Hepatocyte (in vitro differentiated cells): ENCODE measurements at regions not wholly inside any gene's neighbourhood (a gene's known extent, or its start where the extent isn't known, plus 50 kb on each side); places are given as distances from the start of the nearest gene placed in this dataset.

Source experiments
- DNase-seq: peaks from one replicate; pipeline ENCODE4 v3.0.0-alpha.2; 2016; ENCODE audit warnings: low spot score
- H2AFZ ChIP-seq: fragments of 200-600 bp; sonication (generic); 2 replicates; pipeline ENCODE4 v1.6.0; 2016; ENCODE audit warnings: antibody characterized with exemption, mild to moderate bottlenecking
- H3K27ac ChIP-seq: fragments of 200-600 bp; sonication (generic); 2 replicates; pipeline ENCODE4 v1.5.1; 2016; ENCODE audit warnings: mild to moderate bottlenecking
- H3K27me3 ChIP-seq: fragments of 200-600 bp; sonication (generic); 2 replicates; pipeline ENCODE4 v1.6.1; 2016
- H3K36me3 ChIP-seq: fragments of 200-600 bp; sonication (generic); replicated peaks from 2 replicates; pipeline ENCODE4 v1.5.1; 2016; ENCODE audit warnings: low read depth; ENCODE audit not compliant: insufficient read depth
- H3K4me1 ChIP-seq: fragments of 200-600 bp; sonication (generic); 2 replicates; pipeline ENCODE4 v1.5.1; 2016; ENCODE audit warnings: mild to moderate bottlenecking, moderate library complexity; ENCODE audit not compliant: insufficient read depth
- H3K4me2 ChIP-seq: fragments of 200-600 bp; sonication (generic); 2 replicates; pipeline ENCODE4 v1.6.0; 2016
- H3K4me3 ChIP-seq: fragments of 200-600 bp; sonication (generic); 2 replicates; pipeline ENCODE4 v1.5.1; 2016; ENCODE audit warnings: mild to moderate bottlenecking
- H3K79me2 ChIP-seq: fragments of 200-600 bp; sonication (generic); 2 replicates; pipeline ENCODE4 v1.6.0; 2017; ENCODE audit warnings: mild to moderate bottlenecking
- H3K9me2 ChIP-seq: fragments of 200-600 bp; sonication (generic); replicated peaks from 2 replicates; pipeline ENCODE4 v1.6.0; 2017; ENCODE audit warnings: mild to moderate bottlenecking; ENCODE audit not compliant: insufficient read depth
- H3K9me3 ChIP-seq: fragments of 200-600 bp; sonication (generic); 2 replicates; pipeline ENCODE4 v1.5.1; 2016; ENCODE audit warnings: low read depth, mild to moderate bottlenecking
- H4K20me1 ChIP-seq: fragments of 200-600 bp; sonication (generic); 2 replicates; pipeline ENCODE4 v1.6.0; 2016; ENCODE audit warnings: mild to moderate bottlenecking; ENCODE audit not compliant: insufficient read depth, poor library complexity, severe bottlenecking
- CTCF ChIP-seq: fragments of 200-600 bp; sonication (generic); IDR thresholded peaks from 2 replicates; pipeline ENCODE4 v1.5.1; 2016; ENCODE audit warnings: antibody characterized with exemption, mild to moderate bottlenecking; ENCODE audit not compliant: poor library complexity
- EZH2 ChIP-seq: fragments of 200-600 bp; sonication (generic); IDR thresholded peaks from 2 replicates; pipeline ENCODE4 v1.6.1; 2016; ENCODE audit warnings: antibody characterized with exemption, mild to moderate bottlenecking, borderline replicate concordance
- EZH2phosphoT487 ChIP-seq: fragments of 200-600 bp; sonication (generic); IDR thresholded peaks from one replicate; pipeline ENCODE4 v1.6.1; 2018; ENCODE audit warnings: antibody characterized with exemption, mild to moderate bottlenecking, low read depth, moderate library complexity; ENCODE audit not compliant: unreplicated experiment, severe bottlenecking
- WGBS: methylation state at CpG from one replicate; pipeline ENCODE4 v1.1.6; 2016; ENCODE audit warnings: low lambda C conversion rate; ENCODE audit errors: missing lambda C conversion rate; 5-methylcytosine and 5-hydroxymethylcytosine counted together

- no peak overlapping the region for H3K27ac ChIP-seq
- WGBS: no CpG with 5 or more reads among the region's 3 CpGs
- TF ChIP-seq CTCF: no peak
- TF ChIP-seq EZH2: no peak
- TF ChIP-seq EZH2phosphoT487: no peak
These were observed 222.5 kb downstream of the IRF8 start for GRCh38 chr16:86121374-86122010.

GRCh38 chr16:86122681-86123342, 223.8 kb downstream of the IRF8 start:
- Histone ChIP-seq H3K4me1 (peaks cover 26% of the 10 kb centered on the region), H3K4me2 (no peak overlapping the region), H3K36me3 (no peaks in the 10 kb centered on the region), H3K27me3 (no peaks in the 10 kb centered on the region), H3K9me2 (no peaks in the 10 kb centered on the region), H3K27ac (no peak overlapping the region), H4K20me1 (no peaks in the 10 kb centered on the region), H3K9me3 (no peaks in the 10 kb centered on the region), H3K79me2 (no peaks in the 10 kb centered on the region), H3K4me3 (no peak overlapping the region), H2AFZ (no peak overlapping the region)
- no peak for DNase-seq
- WGBS: 73% methylated on average over 15 of the region's 15 CpGs
- no peak for TF ChIP-seq CTCF
- TF ChIP-seq EZH2: no peak
- no peak for TF ChIP-seq EZH2phosphoT487

More at GRCh38 chr16:86121374-86122010, 222.5 kb downstream of the IRF8 start:
- Histone ChIP-seq H3K4me3 (no peak overlapping the region), H2AFZ (no peak overlapping the region), H3K79me2 (no peaks in the 10 kb centered on the region), H4K20me1 (no peaks in the 10 kb centered on the region), H3K9me3 (no peaks in the 10 kb centered on the region), H3K4me1 (peaks cover 24% of the 10 kb centered on the region), H3K27me3 (no peaks in the 10 kb centered on the region), H3K4me2 (no peak overlapping the region), H3K9me2 (no peaks in the 10 kb centered on the region), H3K36me3 (no peaks in the 10 kb centered on the region)
- no peak for DNase-seq

GRCh38 chr16:86124321-86124720, 225.4 kb downstream of the IRF8 start:
- WGBS: 61% methylated on average over 4 of the region's 4 CpGs
- no peaks in the 10 kb centered on the region for H3K27me3 ChIP-seq
- peaks cover 23% of the 10 kb centered on the region for H3K4me1 ChIP-seq
- H3K36me3 ChIP-seq: no peaks in the 10 kb centered on the region
- no peak overlapping the region for H3K27ac ChIP-seq
- DNase-seq: no peak
- no peak overlapping the region for H3K4me3 ChIP-seq
- H3K9me2 ChIP-seq: no peaks in the 10 kb centered on the region
- TF ChIP-seq CTCF (no peak), EZH2phosphoT487 (no peak), EZH2 (no peak)
- no peak overlapping the region for H2AFZ ChIP-seq
- no peaks in the 10 kb centered on the region for H3K9me3 ChIP-seq
- no peaks in the 10 kb centered on the region for H3K79me2 ChIP-seq
- no peak overlapping the region for H3K4me2 ChIP-seq
- H4K20me1 ChIP-seq: no peaks in the 10 kb centered on the region
